ENCODE measurements at regions not wholly inside any gene's neighbourhood (a gene's known extent, or its start where the extent isn't known, plus 50 kb on each side); places are given as distances from the start of the nearest gene placed in this dataset.

GRCh38 chr6:93900142-93900541, 480.8 kb upstream of the EPHA7 start:
- Histone ChIP-seq H3K27me3 (no peaks in the 10 kb centered on the region), H3K4me1 (peaks cover 0 to 6% (median 0%) of the 10 kb centered on the region in 4 donors), H3K9me3 (no peaks in the 10 kb centered on the region), H3K36me3 (no peaks in the 10 kb centered on the region), H3K4me3 (no peak overlapping the region), H3K27ac (no peak overlapping the region)
- TF ChIP-seq POLR2A (IDR thresholded peaks at IDR 0.05) (no peak), CTCF (IDR thresholded peaks at IDR 0.05) (no peak)
- no peak for DNase-seq

DNA sequence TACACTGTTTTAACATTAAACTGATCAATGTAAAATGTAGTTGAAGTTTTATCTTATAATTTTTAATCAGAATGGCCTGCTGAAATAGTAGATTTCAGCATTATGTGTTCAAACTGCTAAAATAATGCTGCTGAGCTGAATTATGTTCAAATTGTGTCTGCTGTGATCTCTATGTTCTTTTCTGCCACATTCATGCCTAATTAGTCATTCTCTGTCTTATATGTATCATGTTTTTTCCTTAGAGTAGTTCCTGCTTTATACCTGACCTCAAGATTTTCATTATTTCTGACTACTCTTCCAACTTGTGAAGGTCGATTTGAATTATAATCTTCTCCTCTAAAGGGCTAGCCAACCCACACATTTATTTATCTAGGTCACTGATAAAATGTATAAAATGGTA, 476.7 kb upstream of the EPHA7 start:
- no peaks in the 10 kb centered on the region for H3K36me3 ChIP-seq
- H3K27me3 ChIP-seq: no peaks in the 10 kb centered on the region
- no peak overlapping the region for H3K27ac ChIP-seq
- H3K4me1 ChIP-seq: no peaks in the 10 kb centered on the region
- H3K4me3 ChIP-seq: no peak overlapping the region
- H3K9me3 ChIP-seq: no peaks in the 10 kb centered on the region
- TF ChIP-seq CTCF (IDR thresholded peaks at IDR 0.05): no peak
- TF ChIP-seq POLR2A (IDR thresholded peaks at IDR 0.05): no peak
- no peak for DNase-seq

DNA sequence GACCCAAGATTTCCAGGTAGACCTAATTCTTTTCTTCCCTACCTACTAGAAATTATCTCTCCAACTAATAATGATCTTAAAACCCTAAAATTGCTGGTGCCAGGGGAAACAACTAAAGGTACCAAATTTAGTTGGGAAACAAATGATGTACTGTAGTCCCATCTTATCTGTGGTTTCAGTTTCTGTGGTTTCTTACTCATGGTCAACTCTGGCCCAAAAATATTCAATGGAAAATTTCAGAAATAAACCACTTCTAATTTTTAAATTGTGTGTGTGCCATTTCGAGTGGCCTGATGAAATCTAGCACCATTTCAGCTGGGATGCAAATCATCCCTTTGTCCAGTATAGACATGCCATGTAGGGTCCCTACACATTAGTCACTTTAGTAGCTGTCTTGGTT, 475.2 kb upstream of the EPHA7 start:
- TF ChIP-seq POLR2A (IDR thresholded peaks at IDR 0.05) (no peak), CTCF (IDR thresholded peaks at IDR 0.05) (no peak)
- no peak overlapping the region for H3K27ac ChIP-seq
- H3K4me1 ChIP-seq: no peaks in the 10 kb centered on the region
- no peaks in the 10 kb centered on the region for H3K9me3 ChIP-seq
- no peak overlapping the region for H3K4me3 ChIP-seq
- H3K27me3 ChIP-seq: no peaks in the 10 kb centered on the region
- no peaks in the 10 kb centered on the region for H3K36me3 ChIP-seq
- DNase-seq: no peak

DNA sequence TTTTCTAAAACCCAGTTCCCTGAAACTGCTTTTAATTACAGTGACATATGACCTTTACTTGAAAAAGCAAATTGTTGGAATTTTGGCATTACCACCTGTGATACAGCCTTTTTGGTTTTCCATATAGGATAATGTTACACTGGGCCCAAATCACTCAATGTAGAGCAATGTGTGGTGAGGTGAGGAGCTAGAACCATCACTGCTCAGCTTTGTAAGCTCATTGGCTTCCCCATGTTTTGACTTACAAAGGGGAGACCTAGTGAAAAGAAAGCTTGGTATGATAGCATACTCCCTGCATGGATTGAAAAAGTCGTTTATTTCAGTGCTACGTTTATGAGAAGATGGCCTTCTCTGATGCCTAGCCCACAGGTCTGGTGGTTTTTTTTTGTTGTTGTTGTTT, 470.4 kb upstream of the EPHA7 start:
- no peak for TF ChIP-seq POLR2A (IDR thresholded peaks at IDR 0.05)
- no peak for TF ChIP-seq CTCF (IDR thresholded peaks at IDR 0.05)
- no peaks in the 10 kb centered on the region for H3K27me3 ChIP-seq
- H3K4me1 ChIP-seq: no peaks in the 10 kb centered on the region
- H3K4me3 ChIP-seq: no peak overlapping the region
- H3K9me3 ChIP-seq: no peaks in the 10 kb centered on the region
- no peak for DNase-seq
- H3K36me3 ChIP-seq: no peaks in the 10 kb centered on the region
- no peak overlapping the region for H3K27ac ChIP-seq

- H3K4me3 ChIP-seq: no peak overlapping the region
- TF ChIP-seq POLR2A (IDR thresholded peaks at IDR 0.05) (no peak), CTCF (IDR thresholded peaks at IDR 0.05) (no peak)
- H3K27ac ChIP-seq: no peak overlapping the region
- H3K27me3 ChIP-seq: no peaks in the 10 kb centered on the region
- DNase-seq: no peak
- no peaks in the 10 kb centered on the region for H3K36me3 ChIP-seq
- H3K9me3 ChIP-seq: no peaks in the 10 kb centered on the region
- no peaks in the 10 kb centered on the region for H3K4me1 ChIP-seq
Observed at GRCh38 chr6:93886416-93886815, 467.1 kb upstream of the EPHA7 start.

DNA sequence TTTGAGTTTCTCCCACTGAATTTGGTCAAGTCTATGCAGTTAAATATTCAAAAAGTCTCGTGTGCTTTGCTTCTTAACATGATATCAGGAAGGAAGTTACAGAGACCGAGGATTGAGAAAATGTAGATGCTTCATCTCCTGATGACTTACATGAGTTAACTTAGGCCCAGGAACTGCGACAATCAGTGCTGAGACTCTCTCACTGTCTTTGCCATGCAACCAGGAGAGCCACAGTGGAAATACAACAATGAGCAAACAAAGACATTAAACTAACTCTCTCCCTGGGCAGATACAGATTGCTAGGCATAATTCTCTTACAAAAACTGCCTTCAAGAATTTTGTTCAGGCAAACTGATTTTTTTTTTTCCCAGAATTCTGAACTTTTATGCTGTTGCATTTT, 440.6 kb upstream of the EPHA7 start:
- Histone ChIP-seq H3K9me3 (no peaks in the 10 kb centered on the region), H3K4me3 (no peak overlapping the region), H3K36me3 (no peaks in the 10 kb centered on the region), H3K27me3 (no peaks in the 10 kb centered on the region), H3K4me1 (no peaks in the 10 kb centered on the region), H3K27ac (no peak overlapping the region)
- no peak for TF ChIP-seq CTCF (IDR thresholded peaks at IDR 0.05)
- no peak for DNase-seq
